ELR (cell line): ENCODE measurements at regions not wholly inside any gene's neighbourhood (a gene's known extent, or its start where the extent isn't known, plus 50 kb on each side); places are given as distances from the start of the nearest gene placed in this dataset.
A peak's percentile ranks its signal among the peaks of the same experiment; 100 is the strongest.
"Not testable (repeated sequence)": the region's sequence is repeated elsewhere in the genome, so short reads cannot be mapped to it uniquely, and the experiment has no call there.

ENCODE experiments used
- DNase-seq: peaks from one replicate; pipeline ENCODE4 v3.0.0-alpha.2; 2015; ENCODE audit warnings: low read depth

DNA sequence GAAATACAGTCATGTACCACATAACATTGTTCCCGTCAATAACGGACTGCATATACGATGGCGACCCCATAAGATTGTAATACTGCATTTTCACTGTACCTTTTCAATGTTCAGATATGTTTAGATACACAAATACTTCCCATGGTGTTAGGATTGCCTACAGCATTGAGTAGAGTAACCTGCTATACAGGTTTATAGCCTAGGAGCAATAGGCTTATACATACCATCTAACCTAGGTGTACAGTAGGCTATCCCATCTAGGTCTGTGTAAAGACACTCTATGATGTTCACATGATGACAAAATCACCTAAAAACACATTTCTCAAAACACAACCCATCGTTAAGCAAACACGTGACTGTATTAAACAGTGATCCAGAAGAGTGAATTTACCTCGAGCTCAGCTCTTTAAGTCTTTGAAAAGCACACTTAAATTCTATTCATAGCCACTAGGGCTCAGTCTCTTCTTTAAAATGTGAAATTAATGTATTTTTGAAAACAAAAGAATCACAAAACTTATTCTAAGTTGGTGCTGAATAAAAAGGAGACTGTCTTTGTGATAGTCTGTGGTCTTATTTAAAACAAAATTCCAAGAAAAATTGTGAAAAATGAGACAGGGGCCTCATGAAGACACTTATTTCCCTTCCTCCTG is 239.1 kb upstream of the ARID2 start:
- DNase-seq = no peak

GRCh38 chr12:45494279-45494678 is 235.2 kb upstream of the ARID2 start:
- DNase-seq = no peak

- no peak for DNase-seq
Observed at GRCh38 chr12:45498645-45499044, 230.9 kb upstream of the ARID2 start.

- no peak for DNase-seq
Observed at GRCh38 chr12:45502481-45503128, 226.9 kb upstream of the ARID2 start.

DNA sequence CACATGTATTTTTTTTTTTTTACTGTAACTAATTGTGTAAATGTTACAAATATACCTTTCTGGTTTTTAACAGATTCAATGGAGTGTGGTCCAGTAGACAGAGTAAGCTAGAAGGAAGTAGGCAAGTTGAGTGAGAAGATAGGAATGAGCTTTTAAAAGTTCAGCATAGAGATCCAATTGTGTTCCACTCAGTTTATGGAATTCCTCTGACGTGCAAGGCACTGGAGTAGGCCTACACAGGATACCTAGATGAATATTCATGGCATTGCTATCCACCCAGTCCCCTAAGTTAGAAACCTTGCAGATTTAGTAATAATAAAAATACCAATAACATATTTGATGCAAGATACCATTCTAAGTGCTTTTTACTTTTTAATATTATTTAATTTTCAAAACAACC is 225.6 kb upstream of the ARID2 start:
- DNase-seq = peak; percentile 10

- DNase-seq = no peak
Observed at GRCh38 chr12:45504316-45505010, 225.0 kb upstream of the ARID2 start.

DNA sequence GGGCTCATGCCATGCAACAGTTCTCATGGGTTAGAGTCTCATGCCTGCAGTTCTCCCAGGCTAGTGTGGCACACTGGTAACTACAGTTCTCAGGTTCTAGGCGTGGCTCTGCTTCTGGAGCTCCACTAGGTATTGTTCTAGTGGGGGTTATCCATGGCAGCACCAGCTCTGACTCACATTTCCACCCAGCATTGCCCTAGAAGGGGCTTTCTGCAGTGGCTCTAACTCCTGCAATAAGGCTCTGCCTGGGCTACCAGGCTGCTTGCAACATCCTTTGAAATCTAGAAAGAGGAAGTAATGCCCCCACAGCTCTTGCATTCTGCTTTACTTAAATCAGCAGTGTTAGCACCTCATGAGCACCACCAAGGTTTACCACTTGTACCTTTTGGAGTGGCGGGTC is 220.3 kb upstream of the ARID2 start:
- no peak for DNase-seq

GRCh38 chr12:45509621-45510020 is 219.9 kb upstream of the ARID2 start:
- no peak for DNase-seq

GRCh38 chr12:45517381-45517780 is 212.1 kb upstream of the ARID2 start:
- no peak for DNase-seq

- peak; percentile 26 for DNase-seq
Observed at GRCh38 chr12:45518291-45519235, 210.9 kb upstream of the ARID2 start.

DNA sequence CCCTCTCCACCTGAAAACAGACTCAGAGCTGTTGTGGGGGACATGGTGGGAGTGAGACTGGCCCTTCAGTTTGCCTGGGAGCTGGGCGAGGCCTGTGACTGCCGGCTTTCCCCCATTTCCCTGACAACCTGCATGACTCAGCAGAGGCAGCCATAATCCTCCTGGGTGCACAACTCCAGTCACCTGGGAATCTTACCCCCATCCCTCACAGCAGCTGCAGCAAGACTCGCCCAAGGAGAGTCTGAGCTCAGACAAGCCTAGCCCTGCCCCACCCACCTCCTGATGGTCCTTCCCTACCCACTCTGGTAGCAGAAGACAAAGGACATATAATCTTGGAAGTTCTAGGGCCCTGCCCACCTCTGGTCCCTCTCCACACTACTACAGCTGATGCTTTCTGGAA is 207.3 kb upstream of the ARID2 start:
- DNase-seq = no peak

DNA sequence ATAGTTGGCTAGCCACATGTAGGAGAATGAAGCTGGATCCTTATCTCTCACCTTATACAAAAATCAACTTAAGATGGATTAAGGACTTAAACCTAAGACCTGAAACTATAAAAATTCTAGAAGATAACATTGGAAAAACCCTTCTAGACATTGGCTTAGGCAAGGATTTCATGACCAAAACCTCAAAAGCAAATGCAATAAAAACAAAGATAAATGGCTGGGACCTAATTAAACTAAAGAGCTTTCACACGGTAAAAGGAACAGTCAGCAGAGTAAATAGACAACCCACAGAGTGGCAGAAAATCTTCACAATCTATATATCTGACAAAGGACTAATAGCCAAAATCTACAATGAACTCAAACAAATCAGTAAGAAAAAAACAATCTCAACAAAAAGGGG is 202.7 kb upstream of the ARID2 start:
- DNase-seq = not testable (repeated sequence)

- DNase-seq = no peak
Observed at GRCh38 chr12:45532113-45532512, 197.4 kb upstream of the ARID2 start.

GRCh38 chr12:45535610-45536180 is 193.8 kb upstream of the ARID2 start:
- no peak for DNase-seq

DNA sequence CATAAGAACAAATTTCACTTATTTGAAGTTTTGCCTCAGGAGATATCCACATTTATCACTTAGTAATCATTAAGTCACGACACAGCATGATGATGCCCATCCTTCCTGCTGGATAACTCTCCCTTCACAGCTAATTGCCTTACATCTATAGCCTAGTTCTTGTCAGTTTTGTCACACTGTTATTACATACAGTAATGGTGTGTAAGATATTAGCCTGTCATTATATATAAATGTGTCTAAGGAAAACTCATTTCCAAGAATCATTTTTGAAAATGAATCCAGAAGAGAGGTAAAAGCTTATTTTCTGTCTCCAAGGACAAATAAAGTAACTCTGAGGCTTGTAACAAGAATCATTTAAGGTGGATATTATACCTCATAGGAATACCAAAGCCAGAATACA is 193.2 kb upstream of the ARID2 start:
- DNase-seq = no peak

DNA sequence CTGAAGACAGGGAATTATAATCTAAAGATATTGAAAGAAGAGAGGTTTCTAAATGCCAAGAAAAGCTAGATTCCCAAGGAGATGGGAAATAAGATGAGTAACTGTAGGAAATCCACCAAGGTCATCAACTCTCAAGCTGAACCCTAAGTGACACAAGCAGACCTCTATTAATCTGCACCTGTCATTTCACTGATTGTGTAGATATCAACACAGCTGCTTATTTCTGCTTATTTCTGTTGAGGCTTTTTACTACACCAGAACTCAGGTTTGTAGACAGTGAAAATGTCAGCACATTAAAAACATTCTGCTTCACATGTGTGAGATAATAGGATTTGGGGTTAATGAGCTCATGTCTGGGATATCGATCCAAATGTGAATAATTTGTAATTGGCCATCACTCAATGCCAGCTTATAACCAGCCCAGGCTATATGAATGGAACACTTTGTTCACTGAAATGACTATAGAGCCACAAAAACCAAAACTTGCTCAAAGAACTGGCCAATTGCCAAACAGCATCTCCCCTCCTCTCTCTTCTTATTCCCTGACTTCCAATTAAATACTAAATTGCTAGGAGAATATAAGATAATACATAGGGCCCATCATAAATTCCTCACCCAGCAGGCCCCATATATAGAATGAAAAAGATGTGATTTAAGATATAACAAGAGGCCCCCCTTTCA is 188.7 kb upstream of the ARID2 start:
- no peak for DNase-seq

DNA sequence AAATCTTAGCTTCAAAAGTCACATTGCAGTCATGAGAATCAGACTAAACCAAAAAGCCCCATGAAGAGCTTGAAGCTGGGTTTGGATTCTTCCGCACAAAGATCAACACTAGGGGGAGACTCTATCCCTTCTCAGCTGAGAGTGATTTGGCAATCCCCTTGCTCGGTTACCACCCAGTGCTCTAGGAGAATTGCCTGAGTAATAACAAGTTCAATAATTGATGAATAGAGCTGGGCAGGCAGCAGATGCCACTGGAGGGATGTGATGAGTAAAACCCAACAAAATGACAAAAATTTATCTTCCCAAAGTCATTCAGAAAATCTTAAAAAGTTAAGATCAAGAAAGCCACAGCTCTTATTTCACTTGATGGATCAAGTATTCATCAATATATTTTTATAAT is 185.6 kb upstream of the ARID2 start:
- peak; percentile 87 for DNase-seq

GRCh38 chr12:45546545-45546944 is 183.0 kb upstream of the ARID2 start:
- no peak for DNase-seq

DNA sequence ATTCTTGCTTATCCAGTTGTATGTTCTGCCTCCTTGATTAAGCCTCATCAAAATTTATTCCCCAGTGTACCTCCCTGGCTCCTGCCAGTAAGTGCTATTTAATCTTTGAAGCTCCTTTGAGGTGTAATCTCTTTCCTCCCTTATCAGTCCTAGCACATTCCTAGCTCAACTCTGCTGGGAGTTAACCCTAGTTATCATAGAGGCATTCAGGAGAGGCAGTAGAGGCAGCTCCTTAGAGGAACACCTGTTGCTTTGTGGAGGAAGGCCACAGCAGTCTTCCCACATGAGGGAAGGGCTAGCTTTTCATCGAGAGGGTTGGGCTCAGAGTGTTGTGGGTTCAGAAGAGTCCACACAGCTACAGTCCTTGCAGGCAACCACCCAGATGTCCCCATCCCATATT is 182.4 kb upstream of the ARID2 start:
- DNase-seq = no peak

GRCh38 chr12:45547822-45548221 is 181.7 kb upstream of the ARID2 start:
- peak; percentile 33 for DNase-seq

DNA sequence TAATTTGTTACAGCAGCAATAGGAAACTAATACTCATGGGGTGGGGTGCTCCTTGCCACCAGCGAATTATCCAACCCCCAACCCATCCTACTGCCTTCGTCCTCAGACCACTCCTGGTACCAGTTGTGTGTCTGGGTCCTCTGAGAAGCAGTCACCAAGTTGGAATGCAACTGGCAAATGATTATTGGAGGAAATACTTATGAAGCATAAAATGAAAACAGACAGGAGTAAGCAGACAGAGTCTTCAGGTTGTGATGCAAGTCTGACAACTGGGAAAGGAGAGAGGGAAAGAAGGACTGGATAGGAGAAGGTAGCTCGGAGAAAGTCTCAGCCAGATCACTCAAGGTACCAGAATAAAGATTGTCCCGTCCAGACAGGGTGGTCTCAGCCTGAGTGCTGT is 181.1 kb upstream of the ARID2 start:
- DNase-seq = no peak
